Prostate gland (tissue), 2 donors: ENCODE measurements at regions not wholly inside any gene's neighbourhood (a gene's known extent, or its start where the extent isn't known, plus 50 kb on each side); places are given as distances from the start of the nearest gene placed in this dataset.
"Not testable (repeated sequence)": the region's sequence is repeated elsewhere in the genome, so short reads cannot be mapped to it uniquely, and the experiment has no call there.

Experiments used
- DNase-seq: peaks from one replicate; pipeline ENCODE4 v3.0.0-alpha.2; 2019; ENCODE audit warnings: low spot score
- H3K27ac ChIP-seq, 2 donors: fragments of 200-600 bp; sonication (generic); 2 replicates each; pipeline ENCODE4 v1.5.1; 2017 to 2019
- H3K27me3 ChIP-seq: fragments of 200-600 bp; sonication (generic); replicated peaks from 2 replicates; pipeline ENCODE4 v1.5.1; 2019; ENCODE audit not compliant: insufficient read depth
- H3K36me3 ChIP-seq, 2 donors: fragments of 200-600 bp; sonication (generic); 1 replicate in 1 of 2; 2 replicates in 1 of 2; pipeline versions ENCODE4 v1.5.1 to v1.8.1; 2017 to 2019
- H3K4me1 ChIP-seq: fragments of 200-600 bp; sonication (generic); replicated peaks from 2 replicates; pipeline ENCODE4 v1.5.1; 2019
- H3K4me3 ChIP-seq, 2 donors: fragments of 200-600 bp; sonication (generic); 2 replicates each; pipeline ENCODE4 v1.5.1; 2017 to 2019
- H3K9me3 ChIP-seq: fragments of 200-600 bp; sonication (generic); 2 replicates; pipeline ENCODE4 v1.5.1; 2017
- CTCF ChIP-seq, 4 experiments: fragments of 200-600 bp in 2 of 4; fragments of 450-650 bp in 2 of 4; sonication (generic) in 2 of 4; IDR thresholded peaks; 1 replicate in 3 of 4; 2 replicates in 1 of 4; pipeline ENCODE4 v1.5.1; 2016 to 2019; ENCODE audit warnings: antibody characterized with exemption in 4 of 4, mild to moderate bottlenecking in 2 of 4, moderate library complexity in 2 of 4
- POLR2A ChIP-seq: fragments of 450-650 bp; IDR thresholded peaks from one replicate; pipeline ENCODE4 v1.6.1; 2016; ENCODE audit warnings: antibody characterized with exemption, mild to moderate bottlenecking
- POLR2AphosphoS5 ChIP-seq: sonication (generic); formaldehyde crosslinking; IDR thresholded peaks from one replicate; pipeline ENCODE4 v1.6.1; 2017; ENCODE audit warnings: antibody characterized with exemption
- WGBS: methylation state at CpG from one replicate; pipeline ENCODE4 v1.1.5; 2018; 5-methylcytosine and 5-hydroxymethylcytosine counted together
- intact Hi-C: fragments of 100-400 bp; cut with DNase I; formaldehyde crosslinking; loops from one replicate; pipeline ENCODE4 v1.14.2; 2022

- H3K9me3 ChIP-seq: no peaks in the 10 kb centered on the region
- no peak for DNase-seq
- TF ChIP-seq POLR2AphosphoS5: no peak
- no peak for TF ChIP-seq POLR2A
- no peak for TF ChIP-seq CTCF (IDR thresholded peaks at IDR 0.05)
- H3K36me3 ChIP-seq: no peaks in the 10 kb centered on the region
- H3K4me1 ChIP-seq: no peaks in the 10 kb centered on the region
- H3K27ac ChIP-seq: no peak overlapping the region
- no peak overlapping the region for H3K4me3 ChIP-seq
- H3K27me3 ChIP-seq: no peaks in the 10 kb centered on the region
- WGBS: 27% methylated on average over 2 of the region's 2 CpGs
- intact Hi-C loops: no loop called here
Observed at GRCh38 chr18:30432349-30432748, 610.2 kb downstream of the DSC3 start.

- H3K27ac ChIP-seq, H3K36me3 ChIP-seq, DNase-seq, H3K4me1 ChIP-seq, H3K4me3 ChIP-seq, H3K9me3 ChIP-seq, H3K27me3 ChIP-seq, intact Hi-C loops: not testable (repeated sequence)
- WGBS: 93% methylated on average over 11 of the region's 11 CpGs
Observed at GRCh38 chr18:30419399-30419798, 623.1 kb downstream of the DSC3 start.

- H3K27ac ChIP-seq: no peak overlapping the region
- no peaks in the 10 kb centered on the region for H3K36me3 ChIP-seq
- intact Hi-C loops: no loop called here
Observed at GRCh38 chr18:30415903-30416302, 626.6 kb downstream of the DSC3 start.

GRCh38 chr18:30409120-30409519 is 633.4 kb downstream of the DSC3 start:
- Histone ChIP-seq H3K4me3 (no peak overlapping the region), H3K27ac (no peak overlapping the region), H3K9me3 (no peaks in the 10 kb centered on the region), H3K4me1 (no peaks in the 10 kb centered on the region), H3K27me3 (no peaks in the 10 kb centered on the region), H3K36me3 (no peaks in the 10 kb centered on the region)
- TF ChIP-seq CTCF (IDR thresholded peaks at IDR 0.05) (no peak), POLR2A (no peak), POLR2AphosphoS5 (no peak)
- 65% methylated on average over 3 of the region's 3 CpGs for WGBS
- intact Hi-C loops: no loop called here
- DNase-seq: no peak

More at GRCh38 chr18:30415903-30416302, 626.6 kb downstream of the DSC3 start:
- Histone ChIP-seq H3K4me1 (no peaks in the 10 kb centered on the region), H3K9me3 (no peaks in the 10 kb centered on the region), H3K4me3 (no peak overlapping the region), H3K27me3 (no peaks in the 10 kb centered on the region)
- 65% methylated on average over 2 of the region's 2 CpGs for WGBS
- DNase-seq: no peak
- TF ChIP-seq POLR2A (no peak), CTCF (IDR thresholded peaks at IDR 0.05) (no peak), POLR2AphosphoS5 (no peak)

- Histone ChIP-seq H3K27me3 (no peaks in the 10 kb centered on the region), H3K27ac (no peak overlapping the region), H3K9me3 (no peaks in the 10 kb centered on the region), H3K4me1 (no peaks in the 10 kb centered on the region), H3K36me3 (no peaks in the 10 kb centered on the region), H3K4me3 (no peak overlapping the region)
- intact Hi-C loops: no loop called here
- no peak for DNase-seq
- TF ChIP-seq POLR2AphosphoS5 (no peak), POLR2A (no peak), CTCF (IDR thresholded peaks at IDR 0.05) (no peak)
- WGBS: 69% methylated on average over 3 of the region's 3 CpGs
Observed at GRCh38 chr18:30406728-30407127, 635.8 kb downstream of the DSC3 start.
